ENCODE measurements at regions not wholly inside any gene's neighbourhood (a gene's known extent, or its start where the extent isn't known, plus 50 kb on each side); places are given as distances from the start of the nearest gene placed in this dataset.

DNA sequence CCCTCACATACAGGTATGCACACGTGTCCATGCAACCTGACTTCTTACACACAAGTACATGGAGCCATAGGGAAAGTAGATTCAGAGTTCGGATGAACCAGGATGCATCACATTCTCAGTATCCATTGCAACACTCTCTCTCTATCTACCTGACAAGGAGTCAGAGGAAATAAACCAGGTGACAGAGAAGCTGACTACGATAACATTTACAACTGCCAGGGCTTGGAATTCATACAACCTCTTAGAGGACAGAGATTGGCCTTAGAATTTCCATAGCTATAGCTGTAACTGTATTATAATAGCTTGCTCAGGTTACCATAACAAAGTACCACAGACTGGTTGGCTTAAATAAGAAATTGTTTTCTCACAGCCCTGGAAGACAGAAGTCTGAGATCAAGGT, 116.9 kb upstream of the PALMD start:
- TF ChIP-seq, protein P1, sequence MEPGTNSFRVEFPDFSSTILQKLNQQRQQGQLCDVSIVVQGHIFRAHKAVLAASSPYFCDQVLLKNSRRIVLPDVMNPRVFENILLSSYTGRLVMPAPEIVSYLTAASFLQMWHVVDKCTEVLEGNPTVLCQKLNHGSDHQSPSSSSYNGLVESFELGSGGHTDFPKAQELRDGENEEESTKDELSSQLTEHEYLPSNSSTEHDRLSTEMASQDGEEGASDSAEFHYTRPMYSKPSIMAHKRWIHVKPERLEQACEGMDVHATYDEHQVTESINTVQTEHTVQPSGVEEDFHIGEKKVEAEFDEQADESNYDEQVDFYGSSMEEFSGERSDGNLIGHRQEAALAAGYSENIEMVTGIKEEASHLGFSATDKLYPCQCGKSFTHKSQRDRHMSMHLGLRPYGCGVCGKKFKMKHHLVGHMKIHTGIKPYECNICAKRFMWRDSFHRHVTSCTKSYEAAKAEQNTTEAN (CRISPR knock-in tag; conservative IDR thresholded peaks at IDR 0.05) = no peak
- TF ChIP-seq RXRB (CRISPR knock-in tag; IDR thresholded peaks at IDR 0.05; ENCODE audit: borderline replicate concordance) (no peak), KAT8 (CRISPR knock-in tag; IDR thresholded peaks at IDR 0.05) (no peak), SNAI1 (CRISPR knock-in tag; IDR thresholded peaks at IDR 0.05; ENCODE audit: borderline replicate concordance) (no peak), KLF9 (CRISPR knock-in tag; IDR thresholded peaks at IDR 0.05; ENCODE audit: low read depth) (no peak), PCBP2 (optimal IDR thresholded peaks at IDR 0.05; ENCODE audit: low read depth, low read length, poor library complexity, severe bottlenecking) (no peak), NFKB2 (CRISPR knock-in tag; IDR thresholded peaks at IDR 0.05; ENCODE audit: borderline replicate concordance) (no peak)
- TF ChIP-seq, protein P2, sequence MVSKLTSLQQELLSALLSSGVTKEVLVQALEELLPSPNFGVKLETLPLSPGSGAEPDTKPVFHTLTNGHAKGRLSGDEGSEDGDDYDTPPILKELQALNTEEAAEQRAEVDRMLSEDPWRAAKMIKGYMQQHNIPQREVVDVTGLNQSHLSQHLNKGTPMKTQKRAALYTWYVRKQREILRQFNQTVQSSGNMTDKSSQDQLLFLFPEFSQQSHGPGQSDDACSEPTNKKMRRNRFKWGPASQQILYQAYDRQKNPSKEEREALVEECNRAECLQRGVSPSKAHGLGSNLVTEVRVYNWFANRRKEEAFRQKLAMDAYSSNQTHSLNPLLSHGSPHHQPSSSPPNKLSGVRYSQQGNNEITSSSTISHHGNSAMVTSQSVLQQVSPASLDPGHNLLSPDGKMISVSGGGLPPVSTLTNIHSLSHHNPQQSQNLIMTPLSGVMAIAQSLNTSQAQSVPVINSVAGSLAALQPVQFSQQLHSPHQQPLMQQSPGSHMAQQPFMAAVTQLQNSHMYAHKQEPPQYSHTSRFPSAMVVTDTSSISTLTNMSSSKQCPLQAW (CRISPR knock-in tag; IDR thresholded peaks at IDR 0.05) = no peak
- FAIRE-seq (no peak), ATAC-seq (no peak), DNase-seq (ENCODE audit: low spot score) (no peak)
- Histone ChIP-seq H3K79me2 (ENCODE audit: insufficient read depth, low read length) (no peaks in the 10 kb centered on the region), H3K4me1 (ENCODE audit: insufficient read depth, low read length) (peaks cover 16% of the 10 kb centered on the region; the same call in 1 of the 2 replicates), H2AFZ (ENCODE audit: low read length) (no peak overlapping the region), H3K27me3 (ENCODE audit: control insufficient read depth in 1 of 2, insufficient read depth in 2 of 2, low read length in 2 of 2) (no peaks in the 10 kb centered on the region), H3K27ac (ENCODE audit: extremely low read length, insufficient read depth, low read length) (no peak overlapping the region), H4K20me1 (ENCODE audit: insufficient read depth, low read length) (no peaks in the 10 kb centered on the region), H3K9ac (ENCODE audit: insufficient read depth, low read depth, low read length) (no peak overlapping the region), H3K9me3 (ENCODE audit: low read length) (no peaks in the 10 kb centered on the region), H3K36me3 (replicated peaks in 1 of 2; ENCODE audit: control insufficient read depth in 1 of 2, insufficient read depth in 2 of 2, low read length in 2 of 2) (no peaks in the 10 kb centered on the region), H3K4me3 (replicated peaks in 1 of 3; ENCODE audit: insufficient read depth in 1 of 3, low read depth in 2 of 3, low read length in 3 of 3) (no peak overlapping the region), H3K4me2 (ENCODE audit: low read depth, low read length) (no peak overlapping the region)
- CTCF ChIA-PET (ENCODE audit: low intra/inter-chr PET ratio, low total read pairs) = no interaction called here
- POLR2A ChIA-PET = no interaction called here
- in situ Hi-C loops (cut with HindIII; ENCODE audit: extremely low pct_ligation_motif_present, low pct_unique_long_range_greater_than_20kb) (no loop called here), intact Hi-C loops (cut with micrococcal nuclease; ENCODE audit: unreplicated experiment) (no loop called here)
- BruUV-seq (replicated peaks) = no TSS peak
- WGBS (ENCODE audit: low lambda C conversion rate) = 56% methylated on average over 3 of the region's 3 CpGs
